Osteocyte (in vitro differentiated cells): ENCODE measurements at regions not wholly inside any gene's neighbourhood (a gene's known extent, or its start where the extent isn't known, plus 50 kb on each side); places are given as distances from the start of the nearest gene placed in this dataset.

Source experiments
- DNase-seq: peaks from one replicate; pipeline ENCODE4 v3.0.0; 2021; ENCODE audit warnings: mixed read lengths; ENCODE audit not compliant: unreplicated experiment; ENCODE audit errors: extremely low spot score
- H3K27ac Mint-ChIP-seq: one replicate; pipeline ENCODE4 v1.8.0; 2021; ENCODE audit warnings: mild to moderate bottlenecking, mixed read lengths; ENCODE audit not compliant: unreplicated experiment
- H3K27me3 Mint-ChIP-seq: one replicate; pipeline ENCODE4 v1.8.0; 2021; ENCODE audit warnings: mixed read lengths; ENCODE audit not compliant: unreplicated experiment
- H3K36me3 Mint-ChIP-seq: one replicate; pipeline ENCODE4 v1.8.0; 2021; ENCODE audit warnings: mixed read lengths; ENCODE audit not compliant: unreplicated experiment
- H3K4me1 Mint-ChIP-seq: one replicate; pipeline ENCODE4 v1.8.0; 2021; ENCODE audit warnings: mixed read lengths; ENCODE audit not compliant: unreplicated experiment
- H3K4me3 Mint-ChIP-seq: one replicate; pipeline ENCODE4 v1.8.0; 2021; ENCODE audit warnings: mild to moderate bottlenecking, moderate library complexity, mixed read lengths; ENCODE audit not compliant: unreplicated experiment
- H3K9me3 Mint-ChIP-seq: one replicate; pipeline ENCODE4 v1.8.0; 2021; ENCODE audit warnings: mixed read lengths; ENCODE audit not compliant: unreplicated experiment
- CTCF ChIP-seq: fragments of 200-600 bp; sonication (generic); IDR thresholded peaks from 2 replicates; pipeline ENCODE4 v1.5.0; 2021; ENCODE audit warnings: antibody characterized with exemption, mild to moderate bottlenecking, moderate library complexity

- TF ChIP-seq CTCF, result no peak
- Mint-ChIP-seq H3K36me3 (no peaks in the 10 kb centered on the region), H3K27ac (no peak overlapping the region), H3K4me3 (no peak overlapping the region), H3K9me3 (no peaks in the 10 kb centered on the region), H3K4me1 (no peaks in the 10 kb centered on the region), H3K27me3 (no peaks in the 10 kb centered on the region)
- DNase-seq, result no peak
These were observed 97.2 kb downstream of the NOG start for GRCh38 chr17:56690441-56691291.

DNA sequence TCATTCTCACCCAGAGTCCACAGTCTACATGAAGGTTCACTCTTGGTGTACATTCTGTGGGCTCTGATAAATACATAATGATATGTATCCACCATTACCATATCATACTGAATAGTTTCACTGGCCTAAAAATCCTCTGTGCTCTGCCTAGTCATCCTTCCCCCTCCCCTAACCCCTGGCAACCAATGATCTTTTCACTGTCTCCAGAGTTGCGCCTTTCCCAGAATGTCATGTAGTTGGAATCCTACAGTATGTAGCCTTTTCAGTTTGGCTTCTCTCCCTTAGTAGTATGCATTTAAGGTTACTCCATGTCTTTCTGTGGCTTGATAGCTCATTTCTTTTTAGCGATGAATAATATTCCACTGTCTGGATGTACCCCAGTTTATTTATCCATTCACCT, 101.3 kb downstream of the NOG start:
- no peaks in the 10 kb centered on the region for H3K36me3 Mint-ChIP-seq
- no peak for TF ChIP-seq CTCF
- H3K27ac Mint-ChIP-seq, result no peak overlapping the region

GRCh38 chr17:56697190-56697589, 103.7 kb downstream of the NOG start:
- H3K4me1 Mint-ChIP-seq, result peaks cover 13% of the 10 kb centered on the region
- H3K27me3 Mint-ChIP-seq, result no peaks in the 10 kb centered on the region
- TF ChIP-seq CTCF, result no peak
- no peaks in the 10 kb centered on the region for H3K36me3 Mint-ChIP-seq
- no peaks in the 10 kb centered on the region for H3K9me3 Mint-ChIP-seq
- no peak overlapping the region for H3K27ac Mint-ChIP-seq
- DNase-seq, result no peak
- H3K4me3 Mint-ChIP-seq, result no peak overlapping the region

More for the DNA sequence above, 101.3 kb downstream of the NOG start:
- Mint-ChIP-seq H3K9me3 (no peaks in the 10 kb centered on the region), H3K4me1 (peaks cover 9% of the 10 kb centered on the region), H3K4me3 (no peak overlapping the region), H3K27me3 (no peaks in the 10 kb centered on the region)
- DNase-seq, result no peak

DNA sequence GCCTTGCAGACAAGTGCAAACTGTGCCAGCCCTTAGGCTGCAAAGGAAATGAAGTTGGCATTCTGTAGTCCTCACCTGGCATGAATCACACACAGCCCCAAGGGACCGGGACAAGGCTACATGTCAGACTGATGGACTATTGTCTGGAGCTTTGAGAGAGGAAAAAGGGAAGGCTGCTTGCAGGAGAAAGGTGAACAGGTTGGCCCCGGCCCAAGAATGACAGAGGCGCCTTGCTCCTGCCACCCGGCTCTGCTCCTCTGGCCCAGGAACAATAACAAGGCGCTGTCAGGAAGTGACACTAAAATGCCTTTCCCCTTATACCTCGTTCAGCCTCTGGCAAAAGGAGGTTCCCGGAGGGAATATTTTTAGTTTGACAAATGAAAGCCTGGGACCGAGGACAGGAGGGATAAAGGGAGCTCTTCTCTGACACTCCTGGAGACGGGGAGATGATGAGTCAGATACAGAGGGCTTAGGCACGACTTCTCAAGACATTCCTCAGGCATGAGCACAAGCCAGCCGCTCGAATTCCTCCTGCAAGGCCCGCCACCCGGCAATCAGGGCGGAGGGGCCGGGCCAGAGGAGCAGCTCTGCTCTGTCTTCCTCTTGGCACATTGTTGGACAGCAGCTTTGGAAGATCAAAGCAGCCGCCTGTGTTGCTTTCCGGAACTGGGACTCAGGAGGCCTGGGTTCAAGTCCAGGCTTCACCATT, 105.8 kb downstream of the NOG start:
- peaks cover 13% of the 10 kb centered on the region for H3K4me1 Mint-ChIP-seq
- H3K27me3 Mint-ChIP-seq, result no peaks in the 10 kb centered on the region
- no peaks in the 10 kb centered on the region for H3K36me3 Mint-ChIP-seq
- no peak overlapping the region for H3K4me3 Mint-ChIP-seq
- H3K27ac Mint-ChIP-seq, result peak overlapping the region; percentile 64
- no peaks in the 10 kb centered on the region for H3K9me3 Mint-ChIP-seq
- DNase-seq, result peak; percentile 89
- no peak for TF ChIP-seq CTCF

DNA sequence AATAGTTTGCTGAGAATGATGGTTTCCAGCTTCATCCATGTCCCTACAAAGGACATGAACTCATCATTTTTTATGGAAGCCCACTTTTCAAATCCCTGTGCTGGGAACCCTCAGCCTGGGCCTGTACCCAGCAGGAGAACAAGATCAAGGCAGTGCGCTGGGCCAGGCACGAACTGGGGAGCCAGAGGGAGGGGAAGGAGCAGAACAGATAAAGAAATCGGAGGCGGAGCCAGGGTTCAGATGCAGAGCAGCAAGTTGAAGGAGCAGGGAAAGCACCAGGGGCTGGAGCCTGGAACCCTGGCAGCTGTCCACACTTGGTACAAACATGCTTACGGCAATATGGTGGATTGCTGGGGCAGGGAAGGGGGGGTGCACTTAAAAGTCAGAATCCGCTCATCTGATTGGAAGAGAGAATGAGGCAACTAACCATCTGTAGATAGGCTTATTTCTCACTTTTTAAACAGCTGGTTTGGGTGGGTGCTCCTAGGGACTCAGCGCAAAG, 107.5 kb downstream of the NOG start:
- DNase-seq, result no peak
- H3K36me3 Mint-ChIP-seq, result no peaks in the 10 kb centered on the region
- H3K27me3 Mint-ChIP-seq, result no peaks in the 10 kb centered on the region
- H3K4me1 Mint-ChIP-seq, result peaks cover 13% of the 10 kb centered on the region
- H3K4me3 Mint-ChIP-seq, result no peak overlapping the region
- no peaks in the 10 kb centered on the region for H3K9me3 Mint-ChIP-seq
- no peak for TF ChIP-seq CTCF
- no peak overlapping the region for H3K27ac Mint-ChIP-seq
